WTC11 (cell line): ENCODE measurements at regions not wholly inside any gene's neighbourhood (a gene's known extent, or its start where the extent isn't known, plus 50 kb on each side); places are given as distances from the start of the nearest gene placed in this dataset.

Source experiments
- ATAC-seq: fragments of 200-7000 bp; cut with Tn5 transposase; 2 replicates; pipeline ENCODE4 v1.10.0; 2021; ENCODE audit warnings: mild to moderate bottlenecking, moderate library complexity
- CTCF ChIA-PET: fragments of 300-600 bp; sonication (Branson Sonifier 250); formaldehyde crosslinking; loops from one replicate; lab custom pipeline; 2021; ENCODE audit warnings: antibody characterized with exemption; lab: Charles Lee
- POLR2A ChIA-PET: fragments of 350-600 bp; sonication (Branson Sonifier 250); formaldehyde crosslinking; loops from one replicate; lab custom pipeline; 2021; ENCODE audit warnings: antibody characterized with exemption; lab: Charles Lee
- DNase-seq: peaks from one replicate; pipeline ENCODE4 v3.0.0; 2021; ENCODE audit warnings: low spot score
- H3K27ac Mint-ChIP-seq: 2 replicates; pipeline ENCODE4 v1.8.0; 2021; ENCODE audit warnings: mixed read lengths
- H3K27me3 Mint-ChIP-seq: 2 replicates; pipeline ENCODE4 v1.8.0; 2021; ENCODE audit warnings: low read depth, mild to moderate bottlenecking, moderate library complexity, mixed read lengths
- H3K36me3 Mint-ChIP-seq: 2 replicates; pipeline ENCODE4 v1.8.0; 2021; ENCODE audit warnings: mixed read lengths
- H3K4me1 Mint-ChIP-seq: 2 replicates; pipeline ENCODE4 v1.8.0; 2022; ENCODE audit warnings: mixed read lengths
- H3K4me3 Mint-ChIP-seq: 2 replicates; pipeline ENCODE4 v1.8.0; 2021; ENCODE audit warnings: mild to moderate bottlenecking, moderate library complexity, mixed read lengths
- H3K9me3 Mint-ChIP-seq: 2 replicates; pipeline ENCODE4 v1.8.0; 2021; ENCODE audit warnings: mixed read lengths
- ATF2 ChIP-seq: sonication (generic); formaldehyde crosslinking; IDR thresholded peaks from 2 replicates; pipeline ENCODE4 v1.8.1; 2022; ENCODE audit warnings: low read depth, missing genetic modification reagents, borderline replicate concordance
- CTCF ChIP-seq: fragments of 200-600 bp; IDR thresholded peaks from 2 replicates; pipeline ENCODE4 v1.8.0; 2022; ENCODE audit warnings: antibody characterized with exemption
- E2F4 ChIP-seq: sonication (generic); formaldehyde crosslinking; IDR thresholded peaks from 2 replicates; pipeline ENCODE4 v1.8.1; 2022; ENCODE audit warnings: low read depth, mild to moderate bottlenecking, moderate library complexity, missing genetic modification reagents, borderline replicate concordance
- EMX1 ChIP-seq: fragments of 250-450 bp; sonication (Bioruptor Pico); IDR thresholded peaks from 2 replicates; pipeline ENCODE4 v1.8.0; 2021; ENCODE audit warnings: mild to moderate bottlenecking
- GABPB1 ChIP-seq: sonication (generic); formaldehyde crosslinking; IDR thresholded peaks from 2 replicates; pipeline ENCODE4 v1.8.1; 2023; ENCODE audit warnings: mild to moderate bottlenecking, missing genetic modification reagents
- HMGA2 ChIP-seq: fragments of 250-450 bp; sonication (Bioruptor Pico); IDR thresholded peaks from 2 replicates; pipeline ENCODE4 v1.4.0; 2021; ENCODE audit warnings: mild to moderate bottlenecking, moderate library complexity
- IRF2 ChIP-seq: sonication (generic); formaldehyde crosslinking; IDR thresholded peaks from 2 replicates; pipeline ENCODE4 v1.8.0; 2022; ENCODE audit warnings: low read depth, missing genetic modification reagents, borderline replicate concordance
- MAX ChIP-seq: sonication (generic); formaldehyde crosslinking; IDR thresholded peaks from 2 replicates; pipeline ENCODE4 v1.8.0; 2022; ENCODE audit warnings: mild to moderate bottlenecking, missing genetic modification reagents
- NFE2L1 ChIP-seq: sonication (generic); formaldehyde crosslinking; IDR thresholded peaks from 2 replicates; pipeline ENCODE4 v1.8.1; 2023; ENCODE audit warnings: missing genetic modification reagents
- NR1H2 ChIP-seq: sonication (generic); formaldehyde crosslinking; IDR thresholded peaks from 2 replicates; pipeline ENCODE4 v1.9.0; 2021; ENCODE audit warnings: mild to moderate bottlenecking, moderate library complexity, missing genetic modification reagents
- NR2C2 ChIP-seq: sonication (generic); formaldehyde crosslinking; IDR thresholded peaks from 2 replicates; pipeline ENCODE4 v1.8.0; 2022; ENCODE audit warnings: mild to moderate bottlenecking, missing genetic modification reagents
- RELA ChIP-seq: sonication (generic); formaldehyde crosslinking; IDR thresholded peaks from 2 replicates; pipeline ENCODE4 v1.8.1; 2022; ENCODE audit warnings: missing genetic modification reagents, mild to moderate bottlenecking, borderline replicate concordance
- SMAD3 ChIP-seq: sonication (generic); formaldehyde crosslinking; IDR thresholded peaks from 2 replicates; pipeline ENCODE4 v1.8.0; 2022; ENCODE audit warnings: missing genetic modification reagents, mild to moderate bottlenecking, borderline replicate concordance
- SMAD4 ChIP-seq: sonication (generic); formaldehyde crosslinking; IDR thresholded peaks from 2 replicates; pipeline ENCODE4 v1.8.0; 2022; ENCODE audit warnings: mild to moderate bottlenecking, missing genetic modification reagents
- USF1 ChIP-seq: sonication (generic); formaldehyde crosslinking; IDR thresholded peaks from 2 replicates; pipeline ENCODE4 v1.8.0; 2022; ENCODE audit warnings: mild to moderate bottlenecking, missing genetic modification reagents
- ZNF232 ChIP-seq: sonication (generic); formaldehyde crosslinking; IDR thresholded peaks from 2 replicates; pipeline ENCODE4 v1.8.0; 2022; ENCODE audit warnings: mild to moderate bottlenecking, missing genetic modification reagents
- ZNF317 ChIP-seq: sonication (generic); formaldehyde crosslinking; IDR thresholded peaks from 2 replicates; pipeline ENCODE4 v1.8.1; 2023; ENCODE audit warnings: low read depth, mild to moderate bottlenecking, moderate library complexity, missing genetic modification reagents, borderline replicate concordance
- ZNF423 ChIP-seq: fragments of 250-450 bp; sonication (Bioruptor Pico); IDR thresholded peaks from 2 replicates; pipeline ENCODE4 v2.1.2; 2022; ENCODE audit warnings: mild to moderate bottlenecking, moderate library complexity
- ZNF425 ChIP-seq: fragments of 250-450 bp; sonication (Bioruptor Pico); conservative IDR thresholded peaks from 2 replicates; pipeline ENCODE4 v1.9.0; 2021; ENCODE audit warnings: mild to moderate bottlenecking
- TF ChIP-seq, protein P1 (sequence below): fragments of 250-450 bp; sonication (Bioruptor Pico); IDR thresholded peaks from 2 replicates; pipeline ENCODE4 v1.8.0; 2021; ENCODE audit warnings: mild to moderate bottlenecking
- TF ChIP-seq, protein P2 (sequence below): fragments of 250-450 bp; sonication (Bioruptor Pico); IDR thresholded peaks from 2 replicates; pipeline ENCODE4 v1.9.0; 2021; ENCODE audit warnings: mild to moderate bottlenecking, borderline replicate concordance

- POLR2A ChIA-PET = no interaction called here
Observed at GRCh38 chr7:69256634-69257081, 341.6 kb upstream of the AUTS2 start.

DNA sequence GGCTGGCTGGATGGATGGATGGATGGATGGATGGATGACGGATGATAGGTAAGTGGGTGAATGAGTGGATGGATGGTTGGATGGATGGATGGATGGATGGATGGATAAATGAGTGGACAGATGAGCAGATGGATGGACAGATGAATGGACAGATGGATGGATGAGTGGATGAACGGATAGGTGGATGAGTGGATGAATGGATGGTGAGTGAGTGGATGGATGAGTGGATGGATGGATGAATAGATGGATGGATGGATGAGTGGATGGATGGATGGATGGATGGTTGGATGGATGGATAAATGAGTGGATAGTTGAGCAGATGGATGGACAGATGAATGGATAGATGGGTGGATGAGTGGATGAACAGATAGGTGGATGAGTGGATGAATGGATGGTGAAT is 340.7 kb upstream of the AUTS2 start:
- no peak for DNase-seq
- peaks cover 6% of the 10 kb centered on the region for H3K9me3 Mint-ChIP-seq
- POLR2A ChIA-PET = no interaction called here
- CTCF ChIA-PET = no interaction called here
- H3K27me3 Mint-ChIP-seq = peaks cover 61% of the 10 kb centered on the region
- ATAC-seq = no peak
- peaks cover 6% of the 10 kb centered on the region; the same call in 1 of the 2 replicates for H3K4me1 Mint-ChIP-seq
- no peak overlapping the region for H3K4me3 Mint-ChIP-seq
- H3K36me3 Mint-ChIP-seq = no peaks in the 10 kb centered on the region
- H3K27ac Mint-ChIP-seq = no peak overlapping the region
- TF ChIP-seq ATF2 (CRISPR knock-in tag) (no peak), SMAD4 (no peak), RELA (no peak), EMX1 (no peak), HMGA2 (no peak), CTCF (no peak), USF1 (CRISPR knock-in tag) (no peak)
- TF ChIP-seq, protein P1, sequence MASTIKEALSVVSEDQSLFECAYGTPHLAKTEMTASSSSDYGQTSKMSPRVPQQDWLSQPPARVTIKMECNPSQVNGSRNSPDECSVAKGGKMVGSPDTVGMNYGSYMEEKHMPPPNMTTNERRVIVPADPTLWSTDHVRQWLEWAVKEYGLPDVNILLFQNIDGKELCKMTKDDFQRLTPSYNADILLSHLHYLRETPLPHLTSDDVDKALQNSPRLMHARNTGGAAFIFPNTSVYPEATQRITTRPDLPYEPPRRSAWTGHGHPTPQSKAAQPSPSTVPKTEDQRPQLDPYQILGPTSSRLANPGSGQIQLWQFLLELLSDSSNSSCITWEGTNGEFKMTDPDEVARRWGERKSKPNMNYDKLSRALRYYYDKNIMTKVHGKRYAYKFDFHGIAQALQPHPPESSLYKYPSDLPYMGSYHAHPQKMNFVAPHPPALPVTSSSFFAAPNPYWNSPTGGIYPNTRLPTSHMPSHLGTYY (CRISPR knock-in tag) = no peak

More at GRCh38 chr7:69256634-69257081, 341.6 kb upstream of the AUTS2 start:
- CTCF ChIA-PET = no interaction called here
- Mint-ChIP-seq H3K4me1 (peaks cover 6% of the 10 kb centered on the region; the same call in 1 of the 2 replicates), H3K9me3 (peaks cover 6% of the 10 kb centered on the region), H3K27me3 (peaks cover 70% of the 10 kb centered on the region), H3K27ac (no peak overlapping the region), H3K4me3 (no peak overlapping the region), H3K36me3 (no peaks in the 10 kb centered on the region)
- TF ChIP-seq SMAD4 = no peak
- TF ChIP-seq MAX (CRISPR knock-in tag) = no peak
- no peak for TF ChIP-seq NR2C2
- TF ChIP-seq IRF2 (CRISPR knock-in tag) = no peak
- no peak for TF ChIP-seq ZNF317 (CRISPR knock-in tag)
- no peak for TF ChIP-seq ZNF232 (CRISPR knock-in tag)
- TF ChIP-seq, protein P2, sequence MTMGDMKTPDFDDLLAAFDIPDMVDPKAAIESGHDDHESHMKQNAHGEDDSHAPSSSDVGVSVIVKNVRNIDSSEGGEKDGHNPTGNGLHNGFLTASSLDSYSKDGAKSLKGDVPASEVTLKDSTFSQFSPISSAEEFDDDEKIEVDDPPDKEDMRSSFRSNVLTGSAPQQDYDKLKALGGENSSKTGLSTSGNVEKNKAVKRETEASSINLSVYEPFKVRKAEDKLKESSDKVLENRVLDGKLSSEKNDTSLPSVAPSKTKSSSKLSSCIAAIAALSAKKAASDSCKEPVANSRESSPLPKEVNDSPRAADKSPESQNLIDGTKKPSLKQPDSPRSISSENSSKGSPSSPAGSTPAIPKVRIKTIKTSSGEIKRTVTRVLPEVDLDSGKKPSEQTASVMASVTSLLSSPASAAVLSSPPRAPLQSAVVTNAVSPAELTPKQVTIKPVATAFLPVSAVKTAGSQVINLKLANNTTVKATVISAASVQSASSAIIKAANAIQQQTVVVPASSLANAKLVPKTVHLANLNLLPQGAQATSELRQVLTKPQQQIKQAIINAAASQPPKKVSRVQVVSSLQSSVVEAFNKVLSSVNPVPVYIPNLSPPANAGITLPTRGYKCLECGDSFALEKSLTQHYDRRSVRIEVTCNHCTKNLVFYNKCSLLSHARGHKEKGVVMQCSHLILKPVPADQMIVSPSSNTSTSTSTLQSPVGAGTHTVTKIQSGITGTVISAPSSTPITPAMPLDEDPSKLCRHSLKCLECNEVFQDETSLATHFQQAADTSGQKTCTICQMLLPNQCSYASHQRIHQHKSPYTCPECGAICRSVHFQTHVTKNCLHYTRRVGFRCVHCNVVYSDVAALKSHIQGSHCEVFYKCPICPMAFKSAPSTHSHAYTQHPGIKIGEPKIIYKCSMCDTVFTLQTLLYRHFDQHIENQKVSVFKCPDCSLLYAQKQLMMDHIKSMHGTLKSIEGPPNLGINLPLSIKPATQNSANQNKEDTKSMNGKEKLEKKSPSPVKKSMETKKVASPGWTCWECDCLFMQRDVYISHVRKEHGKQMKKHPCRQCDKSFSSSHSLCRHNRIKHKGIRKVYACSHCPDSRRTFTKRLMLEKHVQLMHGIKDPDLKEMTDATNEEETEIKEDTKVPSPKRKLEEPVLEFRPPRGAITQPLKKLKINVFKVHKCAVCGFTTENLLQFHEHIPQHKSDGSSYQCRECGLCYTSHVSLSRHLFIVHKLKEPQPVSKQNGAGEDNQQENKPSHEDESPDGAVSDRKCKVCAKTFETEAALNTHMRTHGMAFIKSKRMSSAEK (CRISPR knock-in tag) = no peak
- TF ChIP-seq SMAD3 (CRISPR knock-in tag) = no peak
- no peak for TF ChIP-seq ZNF423 (CRISPR knock-in tag)
- no peak for TF ChIP-seq E2F4
- no peak for TF ChIP-seq NR1H2
- TF ChIP-seq NFE2L1 (CRISPR knock-in tag) = no peak
- no peak for TF ChIP-seq ZNF425 (CRISPR knock-in tag)
- no peak for TF ChIP-seq GABPB1 (CRISPR knock-in tag)
- no peak for ATAC-seq
- no peak for DNase-seq
